ENCODE measurements at regions not wholly inside any gene's neighbourhood (a gene's known extent, or its start where the extent isn't known, plus 50 kb on each side); places are given as distances from the start of the nearest gene placed in this dataset.

GRCh38 chr9:107210775-107211174 is 72.3 kb upstream of the RAD23B start:
- DNase-seq: no peak

GRCh38 chr9:107211284-107211923 is 71.7 kb upstream of the RAD23B start:
- DNase-seq: no peak

- no peak for DNase-seq
Measured at GRCh38 chr9:107212613-107213012, 70.5 kb upstream of the RAD23B start.

DNA sequence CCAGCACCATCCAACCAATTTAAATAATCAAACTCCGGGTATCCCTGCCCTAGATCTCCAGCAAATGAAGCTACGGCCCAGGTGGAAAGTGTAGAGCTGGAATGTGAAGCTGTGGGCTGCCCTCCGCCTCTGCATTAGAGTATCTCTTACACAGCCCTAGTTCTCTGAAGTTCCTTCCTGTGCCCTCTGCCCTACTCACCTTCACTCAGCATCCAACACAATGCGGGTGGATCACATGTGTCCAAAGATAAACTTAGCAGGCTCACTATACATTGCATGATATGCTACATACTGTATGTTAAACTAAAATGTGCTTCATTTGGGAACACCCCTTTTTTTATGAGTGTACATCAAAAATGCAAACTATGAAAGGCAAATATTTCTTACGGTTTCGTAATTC is 70.0 kb upstream of the RAD23B start:
- no peak for DNase-seq

- DNase-seq: peak in 1 of 3 donors; percentile 72
Measured at GRCh38 chr9:107213561-107214028, 69.5 kb upstream of the RAD23B start.

DNA sequence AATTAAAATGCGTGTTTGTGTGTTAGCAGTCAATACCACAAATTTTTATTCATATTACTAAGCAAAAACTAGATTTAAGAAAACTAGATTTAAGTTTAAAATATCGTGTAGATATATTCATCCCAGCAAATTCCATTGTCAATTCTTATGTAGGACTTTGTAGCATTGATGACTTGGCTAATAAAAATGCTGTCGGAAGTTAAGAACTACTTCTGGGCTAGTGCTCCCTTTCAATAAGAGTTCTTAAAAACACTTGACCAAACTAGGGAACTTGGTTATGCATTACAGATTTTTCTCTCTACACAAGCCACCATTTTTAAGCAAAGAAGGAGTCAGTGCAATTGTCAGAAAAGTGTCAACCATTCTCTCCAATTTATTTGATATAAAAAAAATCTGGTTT is 68.7 kb upstream of the RAD23B start:
- no peak for DNase-seq

DNA sequence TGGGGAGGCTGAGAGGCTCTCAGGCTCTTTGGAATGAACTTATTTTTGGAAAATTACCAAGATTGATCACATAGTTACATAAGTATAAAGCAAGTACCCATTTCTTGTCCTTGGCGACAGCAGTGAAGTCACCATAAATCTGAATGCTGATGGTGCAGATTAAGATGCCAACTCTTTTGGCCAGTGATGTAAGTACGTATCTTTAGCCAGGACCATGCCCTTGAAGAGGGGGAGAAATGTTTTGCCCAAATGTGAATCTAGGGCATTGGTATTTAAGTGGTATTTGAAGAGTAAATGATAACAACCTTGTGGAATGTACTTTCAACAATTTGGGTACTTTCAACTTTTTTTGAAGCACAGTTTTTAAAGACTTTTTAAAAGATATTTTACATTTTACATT is 68.2 kb upstream of the RAD23B start:
- DNase-seq: no peak

- no peak for DNase-seq
Measured at GRCh38 chr9:107215381-107215780, 67.7 kb upstream of the RAD23B start.

- no peak for DNase-seq
Measured at GRCh38 chr9:107216329-107216728, 66.8 kb upstream of the RAD23B start.

- DNase-seq: no peak
Measured at GRCh38 chr9:107218829-107219485, 64.1 kb upstream of the RAD23B start.

- no peak for DNase-seq
Measured at GRCh38 chr9:107219486-107220077, 63.5 kb upstream of the RAD23B start.

DNA sequence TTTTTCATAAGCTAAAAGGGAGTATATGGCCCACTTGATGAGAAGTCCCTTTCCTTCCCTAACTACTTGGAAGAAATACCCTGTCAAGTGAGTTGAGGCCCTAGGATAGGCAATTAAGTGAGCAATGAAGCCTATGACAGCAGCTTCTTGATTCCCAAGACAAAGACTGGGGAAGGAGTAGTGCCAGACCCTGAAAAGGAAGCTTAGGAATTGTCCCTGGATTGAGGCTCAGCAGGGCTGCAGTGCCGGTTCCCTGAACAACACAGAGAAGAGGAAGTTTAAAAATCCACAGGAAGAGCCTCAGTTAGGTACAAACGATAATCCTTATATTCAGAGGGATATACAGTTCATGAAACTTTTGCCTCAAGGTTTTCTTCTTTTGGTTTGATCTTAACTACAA is 61.8 kb upstream of the RAD23B start:
- peak in 1 of 3 donors; percentile 26 for DNase-seq

- DNase-seq: peak; percentile 22 to 78 (median 30)
Measured at GRCh38 chr9:107222020-107222522, 61.0 kb upstream of the RAD23B start.

GRCh38 chr9:107223381-107223780 is 59.7 kb upstream of the RAD23B start:
- DNase-seq: no peak

DNA sequence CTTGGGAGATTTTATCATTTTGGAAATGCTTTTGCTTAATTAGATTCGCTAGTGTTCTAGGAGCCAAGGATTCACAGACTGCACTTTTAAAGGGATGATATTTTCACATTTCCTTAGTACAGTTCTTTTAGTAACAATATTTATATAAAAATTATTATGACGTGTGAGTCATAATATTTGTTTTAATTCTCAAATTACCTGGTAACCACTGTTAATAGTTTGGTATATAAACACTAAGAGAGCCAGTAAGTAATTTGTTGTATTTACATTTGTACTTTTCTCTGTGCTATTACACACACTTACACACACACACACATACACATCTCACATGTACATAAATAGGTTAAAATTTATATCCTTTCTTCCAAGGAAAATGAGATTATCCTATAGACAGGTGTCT is 58.8 kb upstream of the RAD23B start:
- DNase-seq: no peak

- no peak for DNase-seq
Measured at GRCh38 chr9:107226421-107226820, 56.7 kb upstream of the RAD23B start.

DNA sequence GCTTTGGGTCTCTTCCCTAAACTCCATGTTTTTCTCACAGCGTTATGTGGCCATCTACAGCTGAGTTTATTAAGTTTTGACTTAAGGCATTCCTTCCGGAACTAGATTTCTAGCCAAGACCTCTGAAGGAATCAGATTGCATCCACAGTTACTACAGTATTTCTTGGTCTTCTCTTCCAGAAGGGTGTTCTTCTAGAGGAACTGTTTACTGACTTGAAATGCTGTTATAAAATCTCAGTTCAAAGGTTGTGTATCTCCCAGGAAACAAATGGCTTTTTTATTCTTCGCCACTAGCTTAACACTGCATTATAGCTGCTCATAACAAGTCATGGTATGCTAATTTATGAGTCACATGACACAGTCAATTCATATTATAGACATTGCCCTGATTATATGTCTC is 55.3 kb upstream of the RAD23B start:
- peak in 1 of 3 donors; percentile 61 for DNase-seq

DNA sequence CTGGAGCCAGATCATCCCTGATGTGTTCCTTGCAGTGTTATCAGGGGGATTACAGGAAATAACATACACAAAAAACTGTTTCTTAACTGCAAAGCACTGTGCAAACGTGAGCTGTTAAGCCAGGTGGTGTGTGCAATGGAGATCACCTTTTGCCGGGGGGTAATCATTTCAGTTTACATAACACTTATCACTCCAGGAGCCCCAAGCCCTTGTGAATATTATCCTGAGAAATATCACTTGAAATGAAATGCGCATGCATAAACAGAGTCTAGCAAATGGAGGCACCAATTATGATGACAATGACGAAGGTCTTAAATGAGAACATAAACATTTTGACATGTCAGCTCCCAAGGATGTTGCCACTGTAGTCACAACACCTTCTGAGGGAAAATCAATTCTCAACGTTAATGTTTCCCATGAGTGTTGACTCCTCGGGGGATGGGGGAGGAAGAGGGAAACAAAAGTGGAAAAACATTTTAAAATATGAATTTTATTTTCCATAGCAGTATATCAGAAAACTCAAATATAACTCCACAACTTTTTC is 54.5 kb upstream of the RAD23B start:
- no peak for DNase-seq

- DNase-seq: peak in 1 of 3 donors; percentile 64
Measured at GRCh38 chr9:107229241-107229741, 53.8 kb upstream of the RAD23B start.
